HCT116 (cell line): ENCODE measurements at regions not wholly inside any gene's neighbourhood (a gene's known extent, or its start where the extent isn't known, plus 50 kb on each side); places are given as distances from the start of the nearest gene placed in this dataset.

ENCODE experiments used
- ATAC-seq: fragments of 200-7000 bp; cut with Tn5 transposase; 2 replicates; pipeline ENCODE4 v1.9.1; 2020; ENCODE audit warnings: mild to moderate bottlenecking, moderate library complexity
- BruUV-seq: library from RNA; stranded (reverse); fragments of 400-500 nt; replicated peaks from 2 replicates; lab custom pipeline; 2021; lab: Mats Ljungman, UMichigan
- CTCF ChIA-PET: fragments of 300-600 bp; sonication (Branson Sonifier 250); formaldehyde crosslinking; loops from one replicate; lab custom pipeline; 2021; ENCODE audit warnings: antibody characterized with exemption; lab: Charles Lee
- POLR2A ChIA-PET: fragments of 300-600, 350-600 bp; sonication (Branson Sonifier 250); formaldehyde crosslinking; loops from one replicate; lab custom pipeline; 2021; ENCODE audit warnings: antibody characterized with exemption; lab: Charles Lee
- RAD21 ChIA-PET, 2 experiments: fragments of 300-600 bp; sonication (Branson Sonifier 250); formaldehyde crosslinking; loops; one replicate each; lab custom pipeline; 2023; ENCODE audit warnings: low total read pairs in 2 of 2; ENCODE audit not compliant: uncharacterized antibody in 2 of 2, unreplicated experiment in 2 of 2, low non-redundant PET in 1 of 2; lab: Charles Lee
- DNase-seq: peaks from one replicate; pipeline ENCODE4 v3.0.0-alpha.2; 2010; ENCODE audit warnings: low read depth, low spot score
- H2AFZ ChIP-seq: fragments of 200-600 bp; shearing (Covaris generic), sonication (generic); 2 replicates; pipeline ENCODE4 v1.6.1; 2017; ENCODE audit warnings: low read depth, mixed run types, mixed read lengths, antibody characterized with exemption, low read length; ENCODE audit not compliant: poor library complexity, severe bottlenecking
- H3K27ac ChIP-seq: 2 replicates; pipeline ENCODE4 v1.5.1; 2012; ENCODE audit warnings: low read depth, low read length
- H3K27me3 ChIP-seq: fragments of 200-600 bp; sonication (generic); 2 replicates; pipeline ENCODE4 v1.6.1; 2016; ENCODE audit warnings: mixed run types, low read length, mixed read lengths; ENCODE audit not compliant: insufficient read depth
- H3K36me3 ChIP-seq, 2 experiments: fragments of 200-500 bp in 1 of 2; fragments of 200-600 bp in 1 of 2; sonication (Bioruptor generic) in 1 of 2; sonication (generic) in 1 of 2; 2 replicates each; pipeline versions ENCODE4 v1.5.1 to v1.6.1; 2014 to 2016; ENCODE audit warnings: low read length in 2 of 2, inconsistent platforms in 1 of 2, mixed read lengths in 1 of 2, mixed run types in 1 of 2; ENCODE audit not compliant: insufficient read depth in 2 of 2, control insufficient read depth in 1 of 2
- H3K4me1 ChIP-seq, 2 experiments: fragments of 200-600 bp in 1 of 2; sonication (generic) in 1 of 2; 2 replicates each; pipeline versions ENCODE4 v1.5.1 to v1.6.1; 2012 to 2017; ENCODE audit warnings: low read length in 2 of 2, inconsistent platforms in 1 of 2, mild to moderate bottlenecking in 1 of 2, mixed read lengths in 1 of 2, mixed run types in 1 of 2, moderate library complexity in 1 of 2; ENCODE audit not compliant: insufficient read depth in 2 of 2, control insufficient read depth in 1 of 2
- H3K4me2 ChIP-seq: fragments of 200-600 bp; sonication (generic); 2 replicates; pipeline ENCODE4 v1.6.1; 2017; ENCODE audit warnings: mixed run types, low read length, mixed read lengths
- H3K4me3 ChIP-seq, 2 experiments: fragments of 200-600 bp in 1 of 2; sonication (generic) in 1 of 2; replicated peaks in 1 of 2; 2 replicates each; pipeline ENCODE4 v1.5.1; 2011 to 2016; ENCODE audit warnings: low read length in 2 of 2, control low read depth in 1 of 2, low read depth in 1 of 2, mild to moderate bottlenecking in 1 of 2, mixed read lengths in 1 of 2, mixed run types in 1 of 2
- H3K79me2 ChIP-seq: fragments of 200-600 bp; sonication (generic); 2 replicates; pipeline ENCODE4 v1.6.1; 2017; ENCODE audit warnings: mild to moderate bottlenecking, mixed run types, low read length, moderate library complexity, mixed read lengths; ENCODE audit not compliant: insufficient read depth
- H3K9ac ChIP-seq: fragments of 200-600 bp; sonication (generic); 2 replicates; pipeline ENCODE4 v1.6.1; 2016; ENCODE audit warnings: low read length, mixed read lengths
- H3K9me2 ChIP-seq: fragments of 200-600 bp; sonication (generic), shearing (Covaris generic); 2 replicates; pipeline ENCODE4 v1.6.1; 2017; ENCODE audit warnings: mixed run types, mild to moderate bottlenecking, moderate library complexity; ENCODE audit not compliant: insufficient read depth
- H3K9me3 ChIP-seq, 2 experiments: fragments of 200-500 bp in 1 of 2; fragments of 200-600 bp in 1 of 2; sonication (Bioruptor generic) in 1 of 2; sonication (generic) in 1 of 2; 2 replicates each; pipeline ENCODE4 v1.6.1; 2014 to 2017; ENCODE audit warnings: low read length in 2 of 2, mixed read lengths in 2 of 2, inconsistent platforms in 1 of 2, low read depth in 1 of 2, mild to moderate bottlenecking in 1 of 2, mixed run types in 1 of 2, moderate library complexity in 1 of 2; ENCODE audit not compliant: control insufficient read depth in 1 of 2, insufficient read depth in 1 of 2
- H4K20me1 ChIP-seq: fragments of 200-600 bp; sonication (generic), shearing (Covaris generic); 2 replicates; pipeline ENCODE4 v1.6.1; 2017; ENCODE audit warnings: mixed run types, mild to moderate bottlenecking, moderate library complexity; ENCODE audit not compliant: insufficient read depth
- EGR1 ChIP-seq: IDR thresholded peaks from 2 replicates; pipeline ENCODE4 v1.6.1; 2012; ENCODE audit warnings: low read depth
- ELF1 ChIP-seq: IDR thresholded peaks from 2 replicates; pipeline ENCODE4 v1.6.1; 2012; ENCODE audit warnings: low read depth, borderline replicate concordance
- EZH2 ChIP-seq: fragments of 200-600 bp; sonication (generic); IDR thresholded peaks from 2 replicates; pipeline ENCODE4 v1.6.1; 2017; ENCODE audit warnings: antibody characterized with exemption, mixed run types
- EZH2phosphoT487 ChIP-seq: fragments of 200-600 bp; IDR thresholded peaks from 2 replicates; pipeline ENCODE4 v1.6.1; 2018; ENCODE audit warnings: antibody characterized with exemption, borderline replicate concordance
- FOSL1 ChIP-seq: IDR thresholded peaks from 2 replicates; pipeline ENCODE4 v1.6.1; 2012; ENCODE audit warnings: low read depth
- JUND ChIP-seq: IDR thresholded peaks from 2 replicates; pipeline ENCODE4 v1.6.1; 2012
- POLR2AphosphoS5 ChIP-seq: IDR thresholded peaks from 2 replicates; pipeline ENCODE4 v1.6.1; 2011; ENCODE audit warnings: mild to moderate bottlenecking, low read depth, low read length, moderate library complexity
- RAD21 ChIP-seq: IDR thresholded peaks from 2 replicates; pipeline ENCODE4 v1.6.1; 2012; ENCODE audit warnings: low read depth, mild to moderate bottlenecking
- SRF ChIP-seq: IDR thresholded peaks from 2 replicates; pipeline ENCODE4 v1.6.1; 2012; ENCODE audit warnings: low read depth
- TCF7L2 ChIP-seq: IDR thresholded peaks from 2 replicates; pipeline ENCODE4 v1.7.0; 2011; ENCODE audit warnings: borderline replicate concordance, inconsistent platforms; ENCODE audit not compliant: insufficient read depth, insufficient read length; ENCODE audit errors: extremely low read depth
- YY1 ChIP-seq: IDR thresholded peaks from 2 replicates; pipeline ENCODE4 v1.6.1; 2011; ENCODE audit warnings: low read length, low read depth, moderate library complexity, mild to moderate bottlenecking; ENCODE audit not compliant: insufficient replicate concordance; ENCODE audit errors: extremely low read depth
- ZFX ChIP-seq: fragments of 450-650 bp; IDR thresholded peaks from 2 replicates; pipeline ENCODE4 v1.6.1; 2017
- ZNF274 ChIP-seq: fragments of 200-500 bp; sonication (Bioruptor generic); IDR thresholded peaks from 2 replicates; pipeline ENCODE4 v1.6.1; 2014; ENCODE audit warnings: mild to moderate bottlenecking, low read depth, low read length, inconsistent platforms
- intact Hi-C: fragments of 100-400 bp; cut with micrococcal nuclease; formaldehyde crosslinking; loops from 2 replicates; pipeline ENCODE4 v1.10.0; 2022
- TF ChIP-seq, protein P1 (sequence below): IDR thresholded peaks from 2 replicates; pipeline ENCODE4 v1.6.1; 2012
- TF ChIP-seq, protein P2 (sequence below): IDR thresholded peaks from 2 replicates; pipeline ENCODE4 v1.6.1; 2011; ENCODE audit warnings: mild to moderate bottlenecking, low read length, moderate library complexity; ENCODE audit not compliant: insufficient replicate concordance; ENCODE audit errors: extremely low read depth
- TF ChIP-seq, protein P3 (sequence below): IDR thresholded peaks from 2 replicates; pipeline ENCODE4 v1.6.1; 2012; ENCODE audit warnings: low read depth
- TF ChIP-seq, protein P4 (sequence below): IDR thresholded peaks from 2 replicates; pipeline ENCODE4 v1.6.1; 2012

DNA sequence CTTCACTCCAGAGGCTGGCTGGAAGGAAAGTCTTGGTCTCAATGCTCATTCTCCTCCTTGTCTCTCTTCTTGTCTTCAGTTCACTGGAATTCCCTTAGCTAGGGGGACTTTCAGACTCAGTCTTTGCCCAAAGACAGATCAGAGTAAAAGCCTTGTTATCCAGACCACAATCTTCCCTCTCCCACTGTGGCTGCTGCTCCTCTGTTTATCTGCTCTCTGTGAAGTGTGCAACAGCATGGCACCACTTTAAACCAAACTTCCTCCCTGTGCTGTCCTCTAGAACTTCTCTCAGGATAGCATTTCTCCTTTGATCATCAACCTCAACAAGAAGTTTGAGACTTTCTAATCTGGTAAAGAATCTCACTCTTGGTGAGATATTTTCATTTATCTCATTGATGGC lies 530.1 kb upstream of the SLIT2 start:
- intact Hi-C loops: no loop called here
- CTCF ChIA-PET: no interaction called here

More for the DNA sequence above, 530.1 kb upstream of the SLIT2 start:
- no peaks in the 10 kb centered on the region for H3K9me3 ChIP-seq
- no peak overlapping the region for H3K27ac ChIP-seq
- DNase-seq (no peak), ATAC-seq (no peak)
- H3K9ac ChIP-seq: no peak overlapping the region
- BruUV-seq: no TSS peak
- no peaks in the 10 kb centered on the region for H3K4me1 ChIP-seq
- no peaks in the 10 kb centered on the region for H3K9me2 ChIP-seq
- no peak overlapping the region for H2AFZ ChIP-seq
- H3K36me3 ChIP-seq: no peaks in the 10 kb centered on the region
- no peaks in the 10 kb centered on the region for H3K79me2 ChIP-seq
- H3K27me3 ChIP-seq: no peaks in the 10 kb centered on the region
- H4K20me1 ChIP-seq: no peaks in the 10 kb centered on the region
- RAD21 ChIA-PET: no interaction called here
- no peak overlapping the region for H3K4me3 ChIP-seq
- no peak overlapping the region for H3K4me2 ChIP-seq
- POLR2A ChIA-PET: no interaction called here
- TF ChIP-seq TCF7L2 (no peak), YY1 (no peak), EZH2 (no peak), POLR2AphosphoS5 (no peak), EZH2phosphoT487 (no peak), ZNF274 (no peak), EGR1 (no peak), ELF1 (no peak), SRF (no peak), ZFX (no peak), FOSL1 (no peak), RAD21 (no peak), JUND (no peak)
- TF ChIP-seq, protein P1, sequence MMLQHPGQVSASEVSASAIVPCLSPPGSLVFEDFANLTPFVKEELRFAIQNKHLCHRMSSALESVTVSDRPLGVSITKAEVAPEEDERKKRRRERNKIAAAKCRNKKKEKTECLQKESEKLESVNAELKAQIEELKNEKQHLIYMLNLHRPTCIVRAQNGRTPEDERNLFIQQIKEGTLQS: no peak
- TF ChIP-seq, protein P2, sequence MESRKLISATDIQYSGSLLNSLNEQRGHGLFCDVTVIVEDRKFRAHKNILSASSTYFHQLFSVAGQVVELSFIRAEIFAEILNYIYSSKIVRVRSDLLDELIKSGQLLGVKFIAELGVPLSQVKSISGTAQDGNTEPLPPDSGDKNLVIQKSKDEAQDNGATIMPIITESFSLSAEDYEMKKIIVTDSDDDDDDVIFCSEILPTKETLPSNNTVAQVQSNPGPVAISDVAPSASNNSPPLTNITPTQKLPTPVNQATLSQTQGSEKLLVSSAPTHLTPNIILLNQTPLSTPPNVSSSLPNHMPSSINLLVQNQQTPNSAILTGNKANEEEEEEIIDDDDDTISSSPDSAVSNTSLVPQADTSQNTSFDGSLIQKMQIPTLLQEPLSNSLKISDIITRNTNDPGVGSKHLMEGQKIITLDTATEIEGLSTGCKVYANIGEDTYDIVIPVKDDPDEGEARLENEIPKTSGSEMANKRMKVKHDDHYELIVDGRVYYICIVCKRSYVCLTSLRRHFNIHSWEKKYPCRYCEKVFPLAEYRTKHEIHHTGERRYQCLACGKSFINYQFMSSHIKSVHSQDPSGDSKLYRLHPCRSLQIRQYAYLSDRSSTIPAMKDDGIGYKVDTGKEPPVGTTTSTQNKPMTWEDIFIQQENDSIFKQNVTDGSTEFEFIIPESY: no peak
- TF ChIP-seq, protein P3, sequence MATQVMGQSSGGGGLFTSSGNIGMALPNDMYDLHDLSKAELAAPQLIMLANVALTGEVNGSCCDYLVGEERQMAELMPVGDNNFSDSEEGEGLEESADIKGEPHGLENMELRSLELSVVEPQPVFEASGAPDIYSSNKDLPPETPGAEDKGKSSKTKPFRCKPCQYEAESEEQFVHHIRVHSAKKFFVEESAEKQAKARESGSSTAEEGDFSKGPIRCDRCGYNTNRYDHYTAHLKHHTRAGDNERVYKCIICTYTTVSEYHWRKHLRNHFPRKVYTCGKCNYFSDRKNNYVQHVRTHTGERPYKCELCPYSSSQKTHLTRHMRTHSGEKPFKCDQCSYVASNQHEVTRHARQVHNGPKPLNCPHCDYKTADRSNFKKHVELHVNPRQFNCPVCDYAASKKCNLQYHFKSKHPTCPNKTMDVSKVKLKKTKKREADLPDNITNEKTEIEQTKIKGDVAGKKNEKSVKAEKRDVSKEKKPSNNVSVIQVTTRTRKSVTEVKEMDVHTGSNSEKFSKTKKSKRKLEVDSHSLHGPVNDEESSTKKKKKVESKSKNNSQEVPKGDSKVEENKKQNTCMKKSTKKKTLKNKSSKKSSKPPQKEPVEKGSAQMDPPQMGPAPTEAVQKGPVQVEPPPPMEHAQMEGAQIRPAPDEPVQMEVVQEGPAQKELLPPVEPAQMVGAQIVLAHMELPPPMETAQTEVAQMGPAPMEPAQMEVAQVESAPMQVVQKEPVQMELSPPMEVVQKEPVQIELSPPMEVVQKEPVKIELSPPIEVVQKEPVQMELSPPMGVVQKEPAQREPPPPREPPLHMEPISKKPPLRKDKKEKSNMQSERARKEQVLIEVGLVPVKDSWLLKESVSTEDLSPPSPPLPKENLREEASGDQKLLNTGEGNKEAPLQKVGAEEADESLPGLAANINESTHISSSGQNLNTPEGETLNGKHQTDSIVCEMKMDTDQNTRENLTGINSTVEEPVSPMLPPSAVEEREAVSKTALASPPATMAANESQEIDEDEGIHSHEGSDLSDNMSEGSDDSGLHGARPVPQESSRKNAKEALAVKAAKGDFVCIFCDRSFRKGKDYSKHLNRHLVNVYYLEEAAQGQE: no peak
- TF ChIP-seq, protein P4, sequence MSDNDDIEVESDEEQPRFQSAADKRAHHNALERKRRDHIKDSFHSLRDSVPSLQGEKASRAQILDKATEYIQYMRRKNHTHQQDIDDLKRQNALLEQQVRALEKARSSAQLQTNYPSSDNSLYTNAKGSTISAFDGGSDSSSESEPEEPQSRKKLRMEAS: no peak
